Thyroid gland (tissue), 4 donors: ENCODE measurements at regions not wholly inside any gene's neighbourhood (a gene's known extent, or its start where the extent isn't known, plus 50 kb on each side); places are given as distances from the start of the nearest gene placed in this dataset.
A peak's percentile ranks its signal among the peaks of the same experiment; 100 is the strongest.

ENCODE experiments used
- DNase-seq, 2 donors: peaks; one replicate each; pipeline ENCODE4 v3.0.0-alpha.2; 2019
- H3K27ac ChIP-seq, 3 donors: fragments of 200-600 bp; sonication (generic); 1 replicate in 2 of 3; 2 replicates in 1 of 3; pipeline ENCODE4 v1.5.1; 2016 to 2019; ENCODE audit warnings: mild to moderate bottlenecking in 1 of 3, moderate library complexity in 1 of 3
- H3K27me3 ChIP-seq: fragments of 200-600 bp; sonication (generic); one replicate; pipeline ENCODE4 v1.5.1; 2019
- H3K36me3 ChIP-seq, 2 donors: fragments of 200-600 bp; sonication (generic); one replicate each; pipeline ENCODE4 v1.5.1; 2016 to 2019
- H3K4me1 ChIP-seq, 2 donors: fragments of 200-600 bp; sonication (generic); one replicate each; pipeline ENCODE4 v1.5.1; 2017 to 2019
- H3K4me3 ChIP-seq, 3 donors: fragments of 200-600 bp; sonication (generic); replicated peaks in 1 of 3; 1 replicate in 2 of 3; 2 replicates in 1 of 3; pipeline ENCODE4 v1.5.1; 2016; ENCODE audit warnings: mild to moderate bottlenecking in 1 of 3
- H3K9me3 ChIP-seq: fragments of 200-600 bp; sonication (generic); one replicate; pipeline ENCODE4 v1.5.1; 2017
- CTCF ChIP-seq, 6 experiments: fragments of 200-600 bp in 3 of 6; fragments of 450-650 bp in 3 of 6; sonication (generic) in 3 of 6; IDR thresholded peaks; one replicate each; pipeline ENCODE4 v1.5.1; 2016 to 2019; ENCODE audit warnings: antibody characterized with exemption in 6 of 6, mild to moderate bottlenecking in 2 of 6, inconsistent platforms in 1 of 6, moderate library complexity in 1 of 6
- POLR2A ChIP-seq, 2 donors: fragments of 450-650 bp; IDR thresholded peaks; one replicate each; pipeline ENCODE4 v1.6.1; 2017; ENCODE audit warnings: antibody characterized with exemption in 2 of 2, mild to moderate bottlenecking in 2 of 2, moderate library complexity in 1 of 2
- WGBS, 2 donors: methylation state at CpG; one replicate each; pipeline ENCODE4 v1.1.5; 2017; 5-methylcytosine and 5-hydroxymethylcytosine counted together
- intact Hi-C: fragments of 100-400 bp; cut with DNase I; formaldehyde crosslinking; loops from one replicate; pipeline ENCODE4 v1.15.1; 2023

DNA sequence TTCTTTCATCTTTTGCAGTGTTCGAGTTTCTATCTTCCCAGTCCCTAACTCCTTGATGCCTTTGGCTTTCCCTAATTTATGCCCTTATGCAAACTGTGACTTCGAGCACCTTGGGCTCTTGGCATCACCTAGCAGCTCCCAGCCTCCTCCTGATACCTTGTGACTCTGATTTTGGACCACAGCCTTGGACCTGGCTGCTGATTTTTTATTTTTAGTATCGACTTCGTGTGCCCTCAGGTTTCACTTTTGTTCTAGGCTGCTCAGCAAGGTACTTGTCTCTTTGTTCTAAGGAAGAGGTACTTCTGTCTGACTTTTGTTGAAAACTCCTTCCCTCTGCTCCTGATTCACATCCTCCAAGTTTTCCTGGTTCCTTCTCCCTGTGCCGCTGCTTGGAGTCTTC is 69.6 kb upstream of the KCNK1 start:
- 51 to 53% methylated on average over 5 of the region's 5 CpGs for WGBS, 2 donors
- intact Hi-C loops = no loop called here

GRCh38 chr1:233547726-233548125 is 66.2 kb upstream of the KCNK1 start:
- Histone ChIP-seq H3K27me3 (no peaks in the 10 kb centered on the region), H3K4me1 (no peaks in the 10 kb centered on the region), H3K4me3 (no peak overlapping the region), H3K27ac (no peak overlapping the region), H3K36me3 (no peaks in the 10 kb centered on the region), H3K9me3 (no peaks in the 10 kb centered on the region)
- no peak for TF ChIP-seq POLR2A (IDR thresholded peaks at IDR 0.05)
- no peak for TF ChIP-seq CTCF (IDR thresholded peaks at IDR 0.05)
- 85 to 98% methylated on average over 1 of the region's 1 CpG for WGBS, 2 donors
- intact Hi-C loops = no loop called here
- DNase-seq = no peak

More for the DNA sequence above, 69.6 kb upstream of the KCNK1 start:
- Histone ChIP-seq H3K4me1 (no peaks in the 10 kb centered on the region), H3K27ac (no peak overlapping the region), H3K4me3 (no peak overlapping the region), H3K36me3 (no peaks in the 10 kb centered on the region), H3K9me3 (no peaks in the 10 kb centered on the region), H3K27me3 (no peaks in the 10 kb centered on the region)
- DNase-seq = peak; percentile 26 to 49
- no peak for TF ChIP-seq POLR2A (IDR thresholded peaks at IDR 0.05)
- TF ChIP-seq CTCF (IDR thresholded peaks at IDR 0.05) = no peak

GRCh38 chr1:233549404-233549803 is 64.5 kb upstream of the KCNK1 start:
- DNase-seq = no peak
- 51 to 58% methylated on average over 2 of the region's 2 CpGs for WGBS, 2 donors

GRCh38 chr1:233549917-233550316 is 64.0 kb upstream of the KCNK1 start:
- no peak for DNase-seq
- Histone ChIP-seq H3K36me3 (no peaks in the 10 kb centered on the region), H3K27ac (no peak overlapping the region), H3K27me3 (no peaks in the 10 kb centered on the region), H3K4me3 (no peak overlapping the region), H3K9me3 (no peaks in the 10 kb centered on the region), H3K4me1 (no peaks in the 10 kb centered on the region)
- TF ChIP-seq POLR2A (IDR thresholded peaks at IDR 0.05) (no peak), CTCF (IDR thresholded peaks at IDR 0.05) (no peak)
- intact Hi-C loops = no loop called here
- WGBS, 2 donors = 88 to 89% methylated on average over 3 of the region's 3 CpGs

More at GRCh38 chr1:233549404-233549803, 64.5 kb upstream of the KCNK1 start:
- Histone ChIP-seq H3K4me1 (no peaks in the 10 kb centered on the region), H3K9me3 (no peaks in the 10 kb centered on the region), H3K27me3 (no peaks in the 10 kb centered on the region), H3K27ac (no peak overlapping the region), H3K4me3 (no peak overlapping the region), H3K36me3 (no peaks in the 10 kb centered on the region)
- no peak for TF ChIP-seq POLR2A (IDR thresholded peaks at IDR 0.05)
- no peak for TF ChIP-seq CTCF (IDR thresholded peaks at IDR 0.05)
- intact Hi-C loops = no loop called here

DNA sequence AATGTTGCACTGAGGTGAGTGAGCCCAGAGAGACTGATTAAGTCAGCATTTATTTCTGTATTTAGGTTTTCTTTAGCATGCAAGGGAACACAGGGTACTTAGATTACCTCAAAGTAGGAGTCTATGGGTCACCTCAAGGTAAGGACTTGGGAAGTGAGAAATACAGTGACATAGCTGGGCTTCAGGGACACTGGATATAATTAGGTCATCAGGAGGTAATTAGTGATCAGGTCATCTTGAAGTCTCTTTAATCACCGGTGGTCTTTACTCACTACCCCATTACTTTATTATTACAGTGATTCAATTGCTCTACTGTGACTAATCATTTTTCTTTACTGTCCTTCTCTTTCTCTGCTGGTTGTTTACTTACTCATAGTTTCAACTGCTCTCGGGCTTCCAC is 59.9 kb upstream of the KCNK1 start:
- TF ChIP-seq POLR2A (IDR thresholded peaks at IDR 0.05) (no peak), CTCF (IDR thresholded peaks at IDR 0.05) (no peak)
- DNase-seq = no peak
- WGBS, 2 donors = 58 to 72% methylated on average over 2 of the region's 2 CpGs
- Histone ChIP-seq H3K36me3 (no peaks in the 10 kb centered on the region), H3K27ac (no peak overlapping the region), H3K9me3 (no peaks in the 10 kb centered on the region), H3K4me3 (no peak overlapping the region), H3K27me3 (no peaks in the 10 kb centered on the region), H3K4me1 (no peaks in the 10 kb centered on the region)
- intact Hi-C loops = no loop called here
